Renal cortical epithelial cell (primary cell): ENCODE measurements at regions not wholly inside any gene's neighbourhood (a gene's known extent, or its start where the extent isn't known, plus 50 kb on each side); places are given as distances from the start of the nearest gene placed in this dataset.

Experiments
- DNase-seq: peaks from one replicate; pipeline ENCODE4 v3.0.0-alpha.2; 2011; ENCODE audit warnings: low read depth

GRCh38 chr5:60374409-60374808 lies 325.6 kb downstream of the DEPDC1B start:
- no peak for DNase-seq

- DNase-seq = peak; percentile 94
Observed at GRCh38 chr5:60372786-60373185, 327.2 kb downstream of the DEPDC1B start.

- DNase-seq = no peak
Observed at GRCh38 chr5:60371065-60371464, 328.9 kb downstream of the DEPDC1B start.

- DNase-seq = no peak
Observed at GRCh38 chr5:60370508-60370907, 329.5 kb downstream of the DEPDC1B start.

- DNase-seq = no peak
Observed at GRCh38 chr5:60369391-60369790, 330.6 kb downstream of the DEPDC1B start.

GRCh38 chr5:60368100-60368499 lies 331.9 kb downstream of the DEPDC1B start:
- DNase-seq = no peak

GRCh38 chr5:60366489-60366888 lies 333.5 kb downstream of the DEPDC1B start:
- no peak for DNase-seq

GRCh38 chr5:60365001-60365400 lies 335.0 kb downstream of the DEPDC1B start:
- DNase-seq = no peak

GRCh38 chr5:60362158-60362557 lies 337.8 kb downstream of the DEPDC1B start:
- DNase-seq = peak; percentile 71

- DNase-seq = no peak
Observed at GRCh38 chr5:60360355-60360754, 339.6 kb downstream of the DEPDC1B start.

- no peak for DNase-seq
Observed at GRCh38 chr5:60357302-60357701, 342.7 kb downstream of the DEPDC1B start.

GRCh38 chr5:60356745-60357144 lies 343.2 kb downstream of the DEPDC1B start:
- DNase-seq = no peak

GRCh38 chr5:60355181-60355580 lies 344.8 kb downstream of the DEPDC1B start:
- no peak for DNase-seq

- no peak for DNase-seq
Observed at GRCh38 chr5:60354311-60354710, 345.7 kb downstream of the DEPDC1B start.

- no peak for DNase-seq
Observed at GRCh38 chr5:60352992-60353599, 346.9 kb downstream of the DEPDC1B start.

GRCh38 chr5:60350794-60351193 lies 349.2 kb downstream of the DEPDC1B start:
- DNase-seq = no peak

- DNase-seq = no peak
Observed at GRCh38 chr5:60349891-60350415, 350.0 kb downstream of the DEPDC1B start.

GRCh38 chr5:60346393-60346792 lies 353.6 kb downstream of the DEPDC1B start:
- DNase-seq = peak; percentile 51

- DNase-seq = no peak
Observed at GRCh38 chr5:60343102-60343501, 356.9 kb downstream of the DEPDC1B start.

- peak; percentile 87 for DNase-seq
Observed at GRCh38 chr5:60340965-60341471, 358.9 kb downstream of the DEPDC1B start.

GRCh38 chr5:60340326-60340725 lies 359.6 kb downstream of the DEPDC1B start:
- DNase-seq = no peak

- no peak for DNase-seq
Observed at GRCh38 chr5:60339691-60340201, 360.2 kb downstream of the DEPDC1B start.

- DNase-seq = no peak
Observed at GRCh38 chr5:60338846-60339245, 361.1 kb downstream of the DEPDC1B start.

GRCh38 chr5:60336491-60336890 lies 363.5 kb downstream of the DEPDC1B start:
- no peak for DNase-seq
